NCI-H345 treated with DMSO at 0.1 percent for 48 hours (cell line): ENCODE measurements at regions not wholly inside any gene's neighbourhood (a gene's known extent, or its start where the extent isn't known, plus 50 kb on each side); places are given as distances from the start of the nearest gene placed in this dataset.
A peak's percentile ranks its signal among the peaks of the same experiment; 100 is the strongest.
"Not testable (repeated sequence)": the region's sequence is repeated elsewhere in the genome, so short reads cannot be mapped to it uniquely, and the experiment has no call there.

Source experiments
- DNase-seq: peaks from one replicate; lab custom pipeline; 2025; ENCODE audit not compliant: unreplicated experiment; lab: John Stamatoyannopoulos, UW

GRCh38 chr2:129801575-129801974, 177.9 kb upstream of the RAB6C start:
- peak; percentile 79 for DNase-seq

DNA sequence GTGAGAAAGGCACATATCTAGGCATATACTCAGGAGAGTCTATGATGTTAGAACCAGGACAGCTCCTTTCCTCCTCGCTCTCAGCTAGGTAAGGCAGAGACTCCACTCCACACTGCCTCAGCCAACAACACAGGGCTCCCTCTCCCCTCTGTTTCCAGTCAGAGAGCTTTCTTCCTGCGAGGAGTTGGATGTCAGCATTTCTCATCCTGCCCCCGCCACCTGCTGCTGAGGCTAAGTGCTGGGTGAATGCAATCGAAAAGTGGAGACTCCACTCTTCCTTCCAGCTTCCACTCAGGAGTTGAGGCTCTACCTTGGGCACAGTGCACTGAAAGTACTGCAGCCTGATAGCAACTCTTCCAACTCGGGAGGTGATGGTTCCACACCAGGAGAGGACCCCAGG, 177.2 kb upstream of the RAB6C start:
- peak; percentile 61 for DNase-seq

GRCh38 chr2:129803032-129803431, 176.4 kb upstream of the RAB6C start:
- DNase-seq: peak; percentile 55

DNA sequence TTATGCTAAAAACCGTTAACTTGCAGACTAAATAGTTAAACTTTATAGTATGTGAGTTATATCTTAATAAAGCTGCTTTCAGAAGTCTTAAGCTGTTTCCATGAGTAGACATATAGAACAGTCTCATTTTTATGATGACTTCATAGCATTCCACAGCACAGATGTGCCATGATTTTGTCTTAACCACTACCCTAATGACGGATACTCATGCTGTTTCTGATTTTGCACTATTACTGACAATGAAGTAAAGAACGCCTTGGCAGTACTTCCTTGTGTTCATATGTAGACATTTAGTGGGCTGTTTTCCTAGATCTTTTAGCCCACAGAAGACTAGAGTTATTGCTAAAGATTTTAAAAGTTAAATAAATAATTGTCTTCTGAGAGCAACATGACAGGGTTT, 175.6 kb upstream of the RAB6C start:
- no peak for DNase-seq

- DNase-seq: no peak
Measured at GRCh38 chr2:129805899-129806298, 173.6 kb upstream of the RAB6C start.

GRCh38 chr2:129806317-129806716, 173.1 kb upstream of the RAB6C start:
- no peak for DNase-seq

- DNase-seq: no peak
Measured at GRCh38 chr2:129806990-129807389, 172.5 kb upstream of the RAB6C start.

GRCh38 chr2:129807642-129808338, 171.7 kb upstream of the RAB6C start:
- DNase-seq: not testable (repeated sequence)

DNA sequence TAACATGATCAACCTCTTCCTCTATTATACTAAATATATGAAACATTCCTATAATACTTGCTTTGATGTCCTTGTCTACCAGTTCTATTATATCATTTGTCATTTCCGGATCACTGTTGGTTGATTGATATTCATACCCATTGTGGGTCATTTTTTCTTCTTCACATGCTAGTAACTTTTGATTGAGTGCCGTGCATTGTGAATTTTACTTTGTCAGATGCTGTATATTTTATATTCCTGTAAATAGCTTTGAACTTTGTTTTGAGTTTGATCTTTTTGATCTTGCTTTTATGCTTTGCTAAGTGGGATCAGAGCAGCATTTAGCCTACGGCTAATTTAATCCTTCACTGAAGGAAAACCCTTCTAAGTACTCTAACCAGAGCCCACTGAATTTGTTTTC, 168.9 kb upstream of the RAB6C start:
- DNase-seq: no peak

DNA sequence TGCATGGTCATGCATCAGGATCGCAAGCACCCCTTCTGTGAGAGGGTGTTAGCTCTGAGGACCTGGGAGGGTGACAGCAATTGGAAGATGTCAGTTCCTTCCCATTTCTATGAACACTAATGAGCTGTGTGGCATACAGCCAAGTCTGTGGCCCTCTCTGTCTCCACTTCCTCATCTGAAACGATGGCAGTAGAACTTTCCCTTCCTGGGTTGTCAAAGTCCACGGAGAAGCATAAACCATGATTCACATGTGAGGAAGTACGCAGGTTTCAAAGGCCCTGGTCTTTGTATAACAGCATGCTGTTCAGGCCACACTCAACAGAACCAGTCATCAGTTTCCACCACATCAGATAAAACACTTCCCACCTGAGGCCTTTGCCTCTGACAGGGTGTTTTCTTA, 167.4 kb upstream of the RAB6C start:
- no peak for DNase-seq

DNA sequence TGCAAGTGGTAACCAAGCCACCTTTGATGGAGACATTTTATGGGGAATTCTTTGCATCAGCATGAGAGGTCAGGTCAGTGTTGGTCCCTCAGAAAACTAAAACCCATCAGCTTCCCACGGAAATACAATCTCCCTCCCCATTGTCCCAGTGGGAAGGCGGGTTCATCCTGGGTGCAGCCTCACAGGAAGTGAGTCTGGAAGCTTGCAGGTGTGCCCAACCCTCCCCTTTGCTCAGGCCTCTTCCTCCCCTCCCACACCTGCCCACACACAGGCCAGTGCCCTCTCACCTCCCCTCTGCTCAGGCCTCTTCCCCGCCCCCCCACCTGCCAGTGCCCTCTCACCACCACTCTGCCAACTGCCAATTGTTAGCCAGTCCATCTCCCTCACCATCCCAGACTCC, 166.8 kb upstream of the RAB6C start:
- no peak for DNase-seq

GRCh38 chr2:129813404-129813803, 166.1 kb upstream of the RAB6C start:
- DNase-seq: no peak

DNA sequence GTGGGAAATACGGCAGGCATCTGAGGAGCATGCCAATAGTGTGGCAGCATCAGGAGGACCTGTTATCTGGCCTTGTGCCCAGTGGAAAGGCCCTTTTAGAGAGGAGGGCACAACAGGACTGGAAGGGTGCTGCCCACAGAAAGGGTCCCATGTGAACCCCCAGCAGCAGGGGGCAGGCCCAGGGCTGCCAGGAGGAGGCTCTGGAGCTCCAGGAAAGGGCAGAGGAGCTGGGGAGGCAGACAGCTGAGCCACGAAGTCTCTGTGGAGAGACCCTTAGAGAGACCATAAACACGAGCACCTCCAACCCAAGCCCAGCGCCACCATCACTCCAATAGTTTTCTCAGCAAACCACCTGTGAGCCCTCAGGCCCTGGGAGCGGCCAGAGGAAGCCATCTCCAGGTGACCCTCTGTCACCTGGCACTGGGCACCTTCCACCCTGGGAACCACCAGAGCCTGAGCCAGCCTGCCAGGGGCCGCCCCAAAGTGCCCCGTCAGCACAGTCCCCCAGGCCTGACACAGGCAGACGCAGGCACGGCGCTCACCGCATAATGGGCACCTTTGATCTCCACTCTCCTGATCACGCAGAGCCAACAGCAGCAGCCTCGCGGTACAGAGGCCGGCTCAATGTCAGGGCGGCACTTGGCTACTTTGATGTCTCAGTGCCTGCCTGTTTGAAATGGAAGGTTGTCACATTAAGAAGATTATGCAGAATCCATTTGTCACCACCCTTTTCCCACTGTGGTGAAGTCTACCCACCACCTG, 162.5 kb upstream of the RAB6C start:
- DNase-seq: no peak

DNA sequence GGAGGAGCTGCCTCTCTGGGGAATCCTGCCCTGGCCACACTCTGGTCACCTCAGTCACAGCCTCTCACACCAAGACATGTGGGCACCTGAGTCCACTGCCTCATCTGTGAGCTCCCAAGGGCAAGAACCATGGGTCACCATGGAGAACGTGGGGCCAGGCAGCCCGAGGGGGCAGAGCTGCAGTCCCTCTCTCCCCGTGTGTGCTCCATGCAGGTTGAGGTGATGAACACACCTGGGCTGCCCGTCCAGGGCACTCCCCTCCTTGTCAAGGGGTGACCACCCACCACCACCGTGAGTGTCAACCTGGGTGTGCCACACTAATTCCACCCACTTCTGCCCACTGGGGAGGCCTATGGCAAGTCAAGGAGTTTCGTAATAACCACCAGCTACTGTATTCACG, 159.6 kb upstream of the RAB6C start:
- DNase-seq: no peak

- DNase-seq: no peak
Measured at GRCh38 chr2:129820908-129821307, 158.6 kb upstream of the RAB6C start.

DNA sequence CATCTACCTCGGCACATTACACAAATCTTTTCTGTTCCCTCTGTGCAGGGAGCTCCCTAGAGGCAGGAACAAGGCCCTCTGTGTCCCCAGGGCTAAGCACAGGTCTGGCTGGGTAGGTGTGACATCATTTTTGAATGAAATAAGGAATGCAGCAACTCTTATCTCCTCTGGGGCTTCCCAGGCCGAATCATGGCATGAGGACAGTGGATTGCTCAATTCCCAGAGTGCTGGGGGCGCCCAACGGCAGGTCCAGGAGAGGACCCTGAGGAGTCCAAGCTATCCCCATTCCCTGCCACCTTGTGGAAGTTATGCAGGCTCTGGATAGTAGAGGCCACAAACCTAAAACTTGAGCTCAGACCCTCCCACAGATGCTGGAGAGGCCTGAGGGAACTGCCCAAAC, 158.0 kb upstream of the RAB6C start:
- DNase-seq: no peak

GRCh38 chr2:129823044-129823443, 156.4 kb upstream of the RAB6C start:
- DNase-seq: no peak

GRCh38 chr2:129827311-129828090, 152.0 kb upstream of the RAB6C start:
- no peak for DNase-seq

DNA sequence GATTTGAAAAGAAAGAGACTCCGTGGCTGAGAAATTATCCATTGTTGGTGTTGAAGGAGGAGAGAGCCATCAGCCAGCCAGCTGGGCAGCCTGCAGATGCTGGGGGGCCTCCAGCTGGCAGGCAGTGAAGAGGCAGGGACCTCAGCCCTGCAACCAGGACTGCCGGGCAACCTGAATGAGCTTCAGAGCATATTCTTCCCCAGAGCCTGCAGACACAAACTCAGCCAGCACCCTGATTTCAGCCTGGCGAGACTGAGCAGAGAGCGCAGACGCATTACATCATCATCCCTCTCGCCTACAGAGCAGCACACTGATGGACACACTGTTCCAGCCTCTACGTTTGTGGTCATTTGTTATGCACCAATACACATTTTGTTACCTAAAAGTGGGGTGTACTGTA, 150.7 kb upstream of the RAB6C start:
- DNase-seq: no peak

- no peak for DNase-seq
Measured at GRCh38 chr2:129829588-129829987, 149.9 kb upstream of the RAB6C start.

DNA sequence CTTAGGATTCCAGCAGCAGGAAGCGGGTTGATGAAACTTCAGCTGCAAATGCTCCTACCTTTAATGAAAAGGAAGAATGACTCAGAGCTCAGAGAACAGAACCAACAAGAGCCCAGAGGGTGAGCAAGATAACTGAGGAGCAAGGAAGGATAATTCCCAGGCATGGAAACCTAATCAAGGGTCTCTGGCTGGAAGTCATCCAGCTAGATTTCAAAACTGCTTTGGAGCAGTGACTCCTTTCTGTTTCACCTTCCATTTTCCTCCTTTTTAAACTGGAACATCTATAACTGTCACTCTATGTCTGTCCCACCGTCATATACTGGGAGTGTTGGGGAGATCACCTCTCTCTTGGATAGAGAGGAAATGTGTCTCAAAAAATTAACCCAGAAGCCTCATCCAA, 148.4 kb upstream of the RAB6C start:
- DNase-seq: no peak

DNA sequence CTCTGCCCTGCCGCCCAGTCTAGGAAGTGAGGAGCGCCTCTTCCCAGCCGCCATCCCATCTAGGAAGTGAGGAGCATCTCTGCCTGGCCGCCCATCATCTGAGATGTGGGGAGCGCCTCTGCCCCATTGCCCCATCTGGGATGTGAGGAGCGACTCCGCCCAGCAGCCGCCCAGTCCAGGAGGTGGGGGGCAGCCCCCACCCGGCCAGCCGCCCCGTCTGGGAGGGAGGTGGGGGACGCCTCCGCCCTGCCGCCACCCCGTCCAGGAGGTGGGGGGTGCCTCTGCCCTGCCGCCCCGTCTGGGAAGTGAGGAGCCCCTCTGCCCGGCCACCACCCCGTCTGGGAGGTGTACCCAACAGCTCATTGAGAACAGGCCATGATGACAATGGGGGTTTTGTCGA, 146.0 kb upstream of the RAB6C start:
- DNase-seq: not testable (repeated sequence)
